GM18520 (cell line): ENCODE measurements at regions not wholly inside any gene's neighbourhood (a gene's known extent, or its start where the extent isn't known, plus 50 kb on each side); places are given as distances from the start of the nearest gene placed in this dataset.
"Not testable (repeated sequence)": the region's sequence is repeated elsewhere in the genome, so short reads cannot be mapped to it uniquely, and the experiment has no call there.

Experiments used
- ATAC-seq: cut with Tn5 transposase; IDR thresholded peaks from one replicate; pipeline ENCODE4 v1.9.1; 2021; ENCODE audit not compliant: unreplicated experiment

DNA sequence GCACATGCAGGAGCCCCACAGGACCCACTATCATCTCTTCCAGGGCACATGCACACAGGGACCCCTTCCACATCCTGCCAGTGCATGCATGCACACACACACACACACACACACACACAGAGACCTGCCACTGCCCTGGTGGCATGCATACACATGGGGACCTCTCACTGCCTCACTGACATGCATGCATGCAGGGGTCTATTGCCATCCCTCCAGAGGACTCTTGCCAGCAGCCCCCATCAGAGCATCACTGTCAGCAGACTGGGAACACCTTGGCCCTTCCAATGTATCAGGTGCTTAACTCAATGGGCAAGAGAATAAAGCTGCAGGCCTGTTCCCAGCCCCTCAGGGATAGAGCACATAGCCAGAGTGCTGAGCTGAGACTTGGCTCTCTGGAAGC lies 433.6 kb upstream of the PPP1R2C start:
- no peak for ATAC-seq

DNA sequence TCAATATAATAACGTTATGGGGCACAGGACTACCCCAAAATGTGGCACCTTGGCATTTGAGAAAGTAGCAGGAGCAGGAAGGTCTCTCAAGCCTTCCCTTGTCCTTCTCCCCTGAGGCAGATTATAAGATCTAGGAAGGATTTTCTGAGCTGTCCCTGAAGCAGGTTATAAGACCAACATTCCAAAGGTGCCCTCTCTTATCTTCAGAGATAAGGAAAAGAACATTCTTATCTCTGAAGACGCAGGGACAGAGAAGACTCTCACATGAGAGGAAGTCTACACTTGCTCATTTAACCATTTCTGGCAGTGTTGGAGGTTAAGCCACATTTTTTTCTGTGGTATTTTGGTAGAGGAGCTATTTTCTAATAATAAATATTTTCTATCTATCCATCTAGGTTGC lies 437.9 kb upstream of the MAOA start:
- ATAC-seq, result no peak

DNA sequence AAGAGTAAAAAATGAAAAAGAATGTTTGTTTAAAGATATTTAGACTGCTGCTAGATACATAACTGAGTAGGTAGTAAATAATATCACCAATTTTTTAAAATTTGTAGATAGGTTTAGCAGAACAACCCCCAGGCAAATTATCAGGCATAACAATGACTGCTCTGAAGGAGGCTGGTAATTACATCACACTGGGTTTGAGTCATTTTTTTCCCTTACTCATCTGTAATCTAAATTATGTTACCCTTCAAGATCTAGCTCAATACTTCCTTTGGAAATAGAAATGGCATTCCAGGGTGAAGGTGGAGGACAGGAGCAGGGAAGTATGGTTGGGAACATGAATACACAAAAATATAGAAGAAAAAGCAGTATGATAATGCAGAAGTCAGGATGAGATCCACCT lies 431.6 kb upstream of the MAOA start:
- no peak for ATAC-seq

DNA sequence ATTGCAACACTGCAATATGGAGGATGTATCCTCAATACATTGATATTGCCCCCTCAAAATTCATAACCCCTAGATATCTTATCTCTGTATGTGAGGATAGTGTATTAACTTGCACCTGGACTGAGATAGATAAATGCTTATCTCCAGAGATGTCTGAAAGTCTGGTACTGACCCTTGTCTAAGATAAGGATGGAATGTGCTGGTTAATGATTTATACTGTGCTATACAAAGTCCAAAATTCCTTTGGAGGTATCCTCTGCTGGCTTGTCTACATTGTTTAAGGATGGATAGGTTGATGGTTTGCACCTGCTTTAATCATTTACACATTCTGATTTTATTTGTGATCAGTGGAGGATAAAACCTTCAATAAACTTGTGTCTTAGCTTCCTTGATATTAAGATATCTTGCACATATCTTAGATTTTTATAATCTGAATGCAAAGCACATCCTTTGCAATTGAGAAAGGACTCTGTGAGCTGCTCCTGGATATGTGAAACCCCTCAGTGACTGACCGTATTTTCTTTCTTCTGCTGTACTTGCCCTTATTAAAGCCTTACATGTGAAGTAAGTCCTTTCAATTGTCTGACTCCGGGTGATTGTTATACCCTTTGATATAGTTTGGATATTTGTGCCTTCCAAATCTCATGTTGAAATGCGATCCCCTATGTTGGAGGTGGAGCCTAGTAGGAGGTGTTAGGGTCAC lies 430.3 kb upstream of the MAOA start:
- no peak for ATAC-seq

DNA sequence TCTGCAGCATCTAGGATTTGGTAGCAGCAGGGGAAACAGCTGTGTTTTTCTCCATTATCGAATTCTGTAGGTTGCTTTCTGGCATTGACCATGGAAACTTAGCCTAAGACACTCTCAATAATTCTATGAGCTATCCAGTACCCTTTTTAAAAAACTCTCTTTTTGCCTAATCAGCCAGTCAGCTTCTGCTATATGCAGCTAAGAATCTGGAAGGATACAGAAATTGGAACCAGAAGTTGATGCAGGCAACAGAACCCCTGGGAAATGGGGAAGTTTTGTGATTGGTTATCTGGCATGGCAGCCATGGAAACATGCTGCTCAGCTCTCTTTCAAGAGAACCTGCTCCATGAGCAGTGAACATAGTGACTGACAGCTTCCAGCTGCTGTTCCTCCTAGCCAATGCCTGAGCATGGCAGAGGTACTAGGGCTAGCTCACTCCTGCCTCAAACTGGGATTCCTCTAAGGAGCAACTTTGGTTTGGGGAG lies 417.6 kb upstream of the MAOA start:
- ATAC-seq, result no peak

DNA sequence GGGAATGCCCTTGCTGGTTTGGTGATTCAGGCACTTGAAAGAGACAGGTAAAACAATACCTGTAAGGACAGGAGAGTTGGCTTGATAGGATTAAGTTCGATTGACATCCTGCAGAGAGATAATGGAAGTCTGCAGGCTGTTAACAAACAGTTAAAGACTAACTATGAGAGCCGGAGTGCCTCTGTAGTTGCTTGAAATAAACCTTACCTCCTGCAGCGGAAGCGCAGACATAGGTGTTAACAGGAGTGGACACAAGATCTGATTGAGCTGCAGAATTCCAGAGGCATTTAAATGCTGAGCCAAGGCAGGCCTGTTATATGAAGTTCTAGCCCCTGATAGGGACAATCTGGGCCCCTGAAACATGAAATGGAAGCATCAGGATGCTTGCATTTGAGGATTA lies 416.7 kb upstream of the MAOA start:
- no peak for ATAC-seq

DNA sequence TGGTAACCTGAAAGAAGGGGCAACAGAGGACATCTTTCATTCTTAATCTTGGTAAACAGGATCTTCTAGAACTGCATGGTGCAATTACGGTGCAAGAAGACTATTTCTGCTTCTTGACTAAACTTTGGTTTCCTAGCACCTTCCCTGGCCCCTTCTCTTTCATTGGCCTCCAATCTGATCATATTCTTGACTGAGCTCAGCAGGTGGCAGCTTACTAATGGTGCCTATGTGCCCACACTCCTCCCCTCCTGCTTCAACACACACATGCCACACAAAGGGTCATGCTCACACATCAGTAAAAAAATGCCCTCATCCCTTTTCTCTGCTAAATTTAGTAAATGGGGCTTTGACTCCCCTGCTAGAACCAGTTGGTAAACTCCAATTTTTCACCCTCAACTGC lies 400.5 kb upstream of the MAOA start:
- ATAC-seq, result no peak

DNA sequence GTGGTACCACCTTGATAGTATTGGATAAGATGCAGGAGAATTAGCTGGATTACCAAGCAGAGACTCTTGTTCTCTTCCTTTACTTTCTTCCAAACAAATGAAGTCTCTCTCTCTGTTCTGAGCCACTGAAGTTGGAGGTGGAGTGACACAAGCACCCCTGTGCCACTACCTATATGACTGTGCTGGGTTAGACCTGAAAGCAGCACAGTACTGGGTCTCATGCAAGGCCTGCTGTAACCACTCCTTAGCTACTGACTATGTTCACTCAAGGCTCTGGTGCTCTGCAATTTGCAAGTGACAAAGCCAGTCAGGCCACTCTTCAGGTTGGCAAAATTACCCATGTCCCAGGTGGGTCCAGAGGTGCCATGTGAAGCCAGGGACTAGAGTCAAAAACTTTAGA lies 389.6 kb upstream of the MAOA start:
- ATAC-seq, result no peak

DNA sequence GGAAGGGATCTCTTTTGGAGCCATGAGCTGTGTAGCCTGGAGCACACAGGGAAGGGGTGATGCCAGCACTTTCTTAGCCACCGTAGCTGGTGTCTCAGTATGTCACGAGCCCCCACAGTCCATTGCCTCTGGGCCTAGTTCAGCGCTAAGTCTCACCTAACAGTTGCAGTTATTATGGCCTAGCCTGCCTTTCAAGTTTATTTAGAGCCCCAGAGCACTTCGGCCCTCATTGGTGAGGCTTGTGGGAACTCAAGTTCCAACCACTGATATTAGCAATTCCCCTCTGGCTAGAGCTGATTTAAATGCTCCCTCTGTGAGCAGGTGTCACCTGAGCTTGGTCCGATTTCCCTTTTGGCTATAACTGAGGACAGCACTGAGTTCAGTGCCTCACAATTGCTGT lies 388.4 kb upstream of the MAOA start:
- no peak for ATAC-seq

DNA sequence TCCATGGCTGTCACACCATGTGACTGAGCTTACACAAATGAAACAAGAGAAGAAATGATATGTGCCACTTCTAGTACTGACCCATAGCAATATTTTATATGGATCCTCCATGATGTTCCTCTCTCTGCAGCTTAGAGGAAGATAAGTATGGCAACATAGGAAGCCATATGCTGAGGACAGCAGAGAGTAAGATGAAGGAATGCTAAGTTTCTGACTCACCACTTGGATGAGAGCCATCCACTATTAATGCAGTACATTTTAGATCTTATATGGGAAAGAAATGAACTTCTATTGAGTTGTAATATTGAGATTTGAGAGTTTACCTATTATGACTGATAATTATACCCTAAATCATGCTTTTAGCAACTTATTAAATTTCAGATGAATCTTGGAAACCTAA lies 386.9 kb upstream of the MAOA start:
- no peak for ATAC-seq

DNA sequence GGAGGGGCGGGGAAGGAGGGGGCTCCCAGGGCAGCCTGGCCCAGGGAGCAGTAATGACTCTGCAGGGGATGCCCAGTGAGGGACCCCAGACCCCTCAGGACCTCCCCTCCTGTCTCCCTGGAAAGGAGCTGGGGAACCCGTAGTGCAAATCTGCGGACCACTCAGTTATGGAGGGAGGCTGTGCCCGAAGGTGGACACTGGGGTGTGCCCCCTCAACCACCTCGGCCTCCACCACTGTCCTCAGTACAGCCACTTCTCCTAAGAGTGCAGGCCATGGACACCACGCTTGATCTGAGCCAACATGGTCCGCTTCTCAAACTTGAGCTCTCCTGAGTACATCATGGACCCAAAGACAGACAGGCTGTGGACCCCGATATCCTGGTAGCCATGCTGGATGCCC lies 378.2 kb upstream of the MAOA start:
- no peak for ATAC-seq

DNA sequence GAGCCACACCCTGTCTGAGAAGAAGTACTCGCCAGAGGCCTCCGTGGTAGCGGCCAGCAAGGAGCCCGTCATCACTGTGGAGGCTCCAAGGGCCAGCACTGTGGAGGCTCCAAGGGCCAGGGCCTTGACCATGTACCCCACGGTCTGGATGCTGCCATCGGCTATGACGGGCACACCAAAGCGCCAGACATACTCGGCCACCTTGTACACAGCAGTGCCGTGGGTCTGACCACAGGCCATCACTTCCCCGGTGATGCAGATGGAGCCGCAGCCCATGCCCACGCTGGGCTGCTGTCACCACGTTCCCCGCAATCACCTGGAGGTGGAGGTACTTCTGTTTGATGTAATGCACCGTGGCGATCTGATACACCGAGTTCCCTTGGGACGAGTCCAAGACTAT lies 377.7 kb upstream of the MAOA start:
- ATAC-seq, result no peak

DNA sequence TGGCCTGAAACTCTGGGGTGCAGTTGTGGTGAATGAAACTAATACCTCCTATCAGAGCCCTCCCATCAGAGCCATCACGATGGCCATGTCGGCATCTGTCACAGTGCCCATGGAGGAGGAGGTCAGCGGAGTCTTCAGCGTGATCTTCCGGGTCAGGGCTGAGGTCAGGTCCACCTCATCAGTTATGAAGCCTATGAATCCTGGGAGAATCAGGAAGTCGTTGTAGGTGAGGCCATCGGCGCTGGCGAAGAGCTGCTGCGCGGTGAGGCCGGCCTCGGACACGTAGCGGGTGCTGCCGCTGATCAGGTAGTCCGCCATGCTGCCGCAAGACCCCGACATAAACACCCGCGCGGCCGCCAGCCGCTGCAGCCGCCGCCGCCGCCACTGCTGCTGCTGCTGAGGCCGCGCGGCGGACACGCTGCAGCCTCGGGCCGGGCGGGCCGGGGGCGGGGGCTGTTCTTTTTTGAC lies 376.7 kb upstream of the MAOA start:
- ATAC-seq, result no peak

DNA sequence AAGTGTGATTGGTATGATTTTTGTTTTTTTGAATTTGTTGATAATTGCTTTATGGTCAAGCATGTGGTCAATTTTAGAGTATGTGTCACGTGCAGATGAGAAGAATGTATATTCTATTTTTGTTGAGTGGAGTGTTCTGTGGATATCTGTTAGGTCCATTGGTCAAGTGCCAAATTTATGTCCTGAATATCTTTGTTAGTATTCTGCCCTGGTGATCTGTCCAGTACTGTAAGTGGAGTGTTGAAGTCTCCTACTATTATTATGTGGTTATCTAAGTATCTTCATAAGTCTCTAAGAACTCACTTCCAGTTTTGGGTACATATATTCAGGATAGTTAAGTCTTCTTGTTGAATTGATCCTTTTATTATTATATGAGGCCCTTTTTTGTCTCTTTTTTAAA lies 372.9 kb upstream of the MAOA start:
- no peak for ATAC-seq

DNA sequence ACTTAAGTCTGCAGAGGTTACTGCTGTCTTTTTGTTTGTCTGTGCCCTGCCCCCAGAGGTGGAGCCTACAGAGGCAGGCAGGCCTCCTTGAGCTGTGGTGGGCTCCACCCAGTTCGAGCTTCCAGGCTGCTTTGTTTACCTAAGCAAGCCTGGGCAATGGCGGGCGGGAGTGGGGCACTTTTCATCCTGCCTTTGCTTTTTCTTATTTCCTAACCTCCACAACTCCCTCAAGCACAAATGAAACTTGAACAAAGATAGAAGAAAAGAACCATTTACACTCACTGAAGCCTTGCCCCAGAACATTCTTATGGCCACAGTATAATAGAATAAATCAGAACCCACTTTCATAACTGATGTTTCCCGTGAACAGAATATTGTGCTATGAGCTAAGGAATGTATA lies 344.5 kb upstream of the MAOA start:
- not testable (repeated sequence) for ATAC-seq

DNA sequence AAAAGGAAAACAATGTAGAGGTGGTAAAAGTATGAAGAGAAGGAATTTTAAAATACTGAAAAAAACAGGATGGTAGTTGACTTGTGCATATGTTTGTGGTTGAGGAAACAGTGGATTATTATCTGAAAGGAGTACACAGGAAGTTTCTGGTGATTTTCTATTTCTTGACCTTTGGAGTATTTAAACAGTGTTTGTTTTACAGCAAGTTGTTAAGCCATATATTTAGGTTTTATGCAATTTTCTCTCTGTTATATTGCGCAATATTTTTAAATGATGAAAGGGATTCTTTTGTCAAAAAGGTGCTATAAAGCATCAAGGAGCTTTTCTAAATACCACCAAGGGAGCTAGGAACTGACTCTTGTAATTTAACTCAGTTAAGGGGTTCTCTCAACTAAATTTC lies 343.1 kb upstream of the MAOA start:
- no peak for ATAC-seq

DNA sequence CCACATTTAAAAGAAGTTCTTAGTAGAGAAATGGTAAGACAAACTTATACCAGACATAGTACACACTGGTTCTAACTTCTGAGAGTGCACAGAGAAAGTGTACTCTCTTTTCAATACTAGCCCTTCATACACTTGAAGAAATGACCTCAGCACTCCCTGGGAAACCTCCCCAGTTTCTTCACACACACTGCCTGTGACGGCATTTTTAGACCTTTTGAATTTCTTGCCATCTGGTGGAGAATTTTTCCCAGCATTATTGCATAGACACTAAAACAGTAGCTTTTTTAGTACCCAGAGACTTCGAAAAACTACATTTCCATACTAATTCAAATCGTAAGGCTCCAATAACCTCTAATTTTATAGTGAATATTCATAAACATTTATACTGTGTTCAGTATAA lies 341.6 kb upstream of the MAOA start:
- no peak for ATAC-seq

DNA sequence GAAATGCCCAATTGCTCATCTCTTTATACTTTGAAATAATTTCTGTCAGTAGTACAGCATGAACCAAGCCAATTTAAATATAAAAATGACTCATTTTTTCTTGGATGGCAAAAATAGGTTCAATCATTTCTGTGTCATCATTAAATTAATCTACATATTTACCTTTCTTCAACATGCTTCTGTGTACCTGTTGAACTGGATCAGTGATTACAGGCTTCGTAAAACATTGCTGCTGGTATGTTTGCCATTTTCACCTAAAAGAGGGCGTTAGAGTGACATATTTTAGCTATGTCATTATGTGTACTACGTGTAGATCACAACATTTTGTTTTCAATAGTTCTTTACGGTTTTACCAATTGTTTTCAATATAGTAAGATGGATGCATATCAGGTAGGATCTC lies 340.5 kb upstream of the MAOA start:
- no peak for ATAC-seq

DNA sequence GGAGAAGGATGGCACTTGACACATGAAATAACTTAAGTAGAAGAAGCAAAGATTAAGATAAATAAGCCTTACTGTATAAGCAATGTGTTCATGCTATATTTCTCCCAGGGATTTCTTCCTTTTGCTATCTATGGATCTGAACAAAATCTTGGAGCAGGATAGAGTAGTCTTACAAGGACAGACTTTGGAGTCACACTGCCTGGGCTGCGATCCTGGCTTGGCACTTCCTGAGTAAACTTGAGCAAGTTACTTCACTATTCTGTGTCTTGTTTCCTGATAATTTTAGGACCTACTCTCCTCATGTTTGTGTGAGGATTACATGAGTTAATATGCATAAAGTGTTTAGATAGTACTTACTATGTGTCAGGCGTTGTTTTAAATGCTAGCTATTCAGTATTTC lies 340.0 kb upstream of the MAOA start:
- ATAC-seq, result no peak

DNA sequence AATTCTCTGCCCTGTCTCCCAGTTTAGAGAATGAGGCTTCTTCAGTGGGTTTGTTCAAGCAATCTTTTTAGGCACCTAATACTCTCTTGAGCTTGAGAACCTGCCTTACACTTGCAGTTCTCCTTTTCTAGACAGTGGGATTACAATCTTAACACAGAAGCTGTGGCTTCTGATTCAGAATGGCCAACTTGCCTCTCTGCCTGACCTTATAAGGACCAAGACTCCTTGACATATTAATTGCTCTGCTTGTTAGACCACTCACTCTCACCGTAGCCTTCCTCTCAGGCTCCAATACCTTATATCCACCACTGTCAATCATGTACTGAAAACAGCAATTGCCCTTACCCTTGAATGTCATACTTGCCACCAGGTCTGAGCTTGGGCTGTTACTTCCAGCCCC lies 338.7 kb upstream of the MAOA start:
- ATAC-seq, result no peak

DNA sequence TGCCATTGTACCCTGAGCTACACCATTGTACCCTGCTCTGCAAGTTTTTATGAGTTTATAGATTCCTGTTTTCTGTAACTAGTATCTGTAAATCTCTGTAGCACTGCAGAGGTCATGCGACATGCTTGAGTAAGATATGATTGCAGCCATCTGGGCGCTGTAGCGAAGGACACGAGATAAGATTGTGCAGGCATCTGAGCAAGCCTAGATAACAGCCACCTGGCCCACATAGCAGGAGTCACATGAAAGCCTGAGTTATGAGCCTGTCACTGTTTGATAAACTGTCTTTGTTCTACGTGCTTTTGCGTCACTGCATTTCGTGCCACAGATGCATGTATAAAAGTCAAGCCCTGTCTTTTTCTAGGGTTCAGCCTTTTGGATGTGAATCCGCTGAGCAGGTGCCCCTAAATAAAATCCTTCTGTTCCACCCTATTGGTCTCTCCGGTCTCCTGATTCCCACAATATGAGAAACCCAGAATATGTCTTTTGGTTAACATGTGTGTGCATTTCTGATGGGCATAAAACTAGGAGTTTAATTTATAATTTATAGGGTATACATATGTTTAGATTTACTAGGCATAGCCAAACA lies 327.6 kb upstream of the MAOA start:
- no peak for ATAC-seq

DNA sequence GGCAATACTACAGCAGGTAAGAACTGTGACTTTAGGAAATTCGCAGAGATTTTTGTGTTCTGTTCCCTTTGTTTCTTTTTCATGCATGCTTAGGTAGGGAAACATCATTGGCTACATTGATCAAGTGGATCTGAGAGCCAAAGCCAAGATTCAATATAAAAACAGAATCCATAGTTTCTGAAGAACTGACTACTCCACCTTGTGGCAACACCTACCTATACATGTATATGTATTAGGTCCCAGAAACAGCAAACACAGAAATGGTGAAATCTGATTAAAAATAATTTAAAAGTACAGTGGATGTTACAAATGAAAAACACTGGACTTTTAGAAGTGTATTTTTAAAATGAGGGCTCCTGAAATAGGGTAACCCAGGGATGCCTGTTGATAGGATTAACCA lies 322.6 kb upstream of the MAOA start:
- no peak for ATAC-seq

DNA sequence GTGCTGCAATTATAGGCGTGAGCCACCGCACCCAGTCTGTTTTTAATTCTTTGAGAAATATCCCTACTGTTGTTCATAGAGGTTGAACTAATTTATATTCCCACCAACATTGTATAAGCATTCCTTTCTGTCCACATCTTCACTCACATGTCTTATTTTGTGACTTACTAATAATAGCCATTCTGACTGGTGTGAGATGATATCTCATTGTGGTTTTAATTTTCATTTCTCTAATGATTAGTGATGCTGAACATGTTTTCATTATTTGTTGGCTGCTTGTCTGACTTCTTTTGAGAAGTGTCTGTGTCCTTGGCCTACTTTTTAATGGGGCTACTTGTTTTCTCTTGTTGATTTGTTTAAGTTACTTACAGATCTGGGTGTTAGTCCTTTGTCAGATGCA lies 310.9 kb upstream of the MAOA start:
- ATAC-seq, result no peak
